ENCODE measurements at regions not wholly inside any gene's neighbourhood (a gene's known extent, or its start where the extent isn't known, plus 50 kb on each side); places are given as distances from the start of the nearest gene placed in this dataset.
A peak's percentile ranks its signal among the peaks of the same experiment; 100 is the strongest.

GRCh38 chr1:95370691-95371562 lies 136.9 kb downstream of the RWDD3 start:
- no peak for DNase-seq (ENCODE audit: low spot score)

GRCh38 chr1:95371666-95372282 lies 137.8 kb downstream of the RWDD3 start:
- no peak for DNase-seq (ENCODE audit: low spot score)

GRCh38 chr1:95375174-95375573 lies 141.2 kb downstream of the RWDD3 start:
- no peak for DNase-seq (ENCODE audit: low spot score)

GRCh38 chr1:95380909-95381308 lies 146.9 kb downstream of the RWDD3 start:
- no peak for DNase-seq (ENCODE audit: low spot score)

- no peak for DNase-seq (ENCODE audit: low spot score)
These were observed 148.2 kb downstream of the RWDD3 start for GRCh38 chr1:95382000-95382786.

- no peak for DNase-seq (ENCODE audit: low spot score)
These were observed 149.1 kb downstream of the RWDD3 start for GRCh38 chr1:95383111-95383510.

GRCh38 chr1:95384567-95384966 lies 150.6 kb downstream of the RWDD3 start:
- DNase-seq (ENCODE audit: low spot score) = peak; percentile 46

- DNase-seq (ENCODE audit: low spot score) = no peak
These were observed 152.4 kb downstream of the RWDD3 start for GRCh38 chr1:95386371-95386770.

- DNase-seq (ENCODE audit: low spot score) = no peak
These were observed 152.9 kb downstream of the RWDD3 start for GRCh38 chr1:95386915-95387314.

GRCh38 chr1:95388031-95388430 lies 154.0 kb downstream of the RWDD3 start:
- no peak for DNase-seq (ENCODE audit: low spot score)

GRCh38 chr1:95393434-95393833 lies 159.4 kb downstream of the RWDD3 start:
- DNase-seq (ENCODE audit: low spot score) = no peak

GRCh38 chr1:95396557-95396956 lies 162.5 kb downstream of the RWDD3 start:
- DNase-seq (ENCODE audit: low spot score) = no peak

- no peak for DNase-seq (ENCODE audit: low spot score)
These were observed 168.8 kb downstream of the RWDD3 start for GRCh38 chr1:95402780-95403179.

GRCh38 chr1:95406279-95406678 lies 172.3 kb downstream of the RWDD3 start:
- DNase-seq (ENCODE audit: low spot score) = no peak

- no peak for DNase-seq (ENCODE audit: low spot score)
These were observed 173.3 kb downstream of the RWDD3 start for GRCh38 chr1:95407131-95407885.

- DNase-seq (ENCODE audit: low spot score) = no peak
These were observed 173.9 kb downstream of the RWDD3 start for GRCh38 chr1:95407886-95408291.

- no peak for DNase-seq (ENCODE audit: low spot score)
These were observed 174.6 kb downstream of the RWDD3 start for GRCh38 chr1:95408507-95409136.

- no peak for DNase-seq (ENCODE audit: low spot score)
These were observed 175.3 kb downstream of the RWDD3 start for GRCh38 chr1:95409276-95409675.

GRCh38 chr1:95409901-95410300 lies 175.9 kb downstream of the RWDD3 start:
- no peak for DNase-seq (ENCODE audit: low spot score)

GRCh38 chr1:95415146-95415545 lies 181.1 kb downstream of the RWDD3 start:
- DNase-seq (ENCODE audit: low spot score) = no peak

- DNase-seq (ENCODE audit: low spot score) = no peak
These were observed 192.8 kb downstream of the RWDD3 start for GRCh38 chr1:95426772-95427171.

GRCh38 chr1:95427525-95427924 lies 193.5 kb downstream of the RWDD3 start:
- no peak for DNase-seq (ENCODE audit: low spot score)

All from LoVo (cell line).